ENCODE measurements at regions not wholly inside any gene's neighbourhood (a gene's known extent, or its start where the extent isn't known, plus 50 kb on each side); places are given as distances from the start of the nearest gene placed in this dataset.

GRCh38 chr7:26513948-26514347, 222.3 kb downstream of the SNX10 start:
- TF ChIP-seq CTCF (IDR thresholded peaks at IDR 0.05; ENCODE audit: low read depth, low read length) = no peak
- DNase-seq (ENCODE audit: extremely low read depth, low read depth) = no peak

- DNase-seq (ENCODE audit: extremely low read depth, low read depth) = no peak
- no peak for TF ChIP-seq CTCF (IDR thresholded peaks at IDR 0.05; ENCODE audit: low read depth, low read length)
These were observed 223.0 kb downstream of the SNX10 start for GRCh38 chr7:26514633-26515032.

- TF ChIP-seq CTCF (IDR thresholded peaks at IDR 0.05; ENCODE audit: low read depth, low read length) = no peak
These were observed 223.7 kb downstream of the SNX10 start for GRCh38 chr7:26515314-26515842.

GRCh38 chr7:26520483-26520882, 228.8 kb downstream of the SNX10 start:
- DNase-seq (ENCODE audit: extremely low read depth, low read depth) = no peak
- TF ChIP-seq CTCF (IDR thresholded peaks at IDR 0.05; ENCODE audit: low read depth, low read length) = no peak

More at GRCh38 chr7:26515314-26515842, 223.7 kb downstream of the SNX10 start:
- DNase-seq (ENCODE audit: extremely low read depth, low read depth) = no peak

- no peak for TF ChIP-seq CTCF (IDR thresholded peaks at IDR 0.05; ENCODE audit: low read depth, low read length)
- no peak for DNase-seq (ENCODE audit: extremely low read depth, low read depth)
These were observed 231.0 kb downstream of the SNX10 start for GRCh38 chr7:26522633-26523032.

GRCh38 chr7:26525398-26526264, 234.0 kb downstream of the SNX10 start:
- DNase-seq (ENCODE audit: extremely low read depth, low read depth) = no peak
- TF ChIP-seq CTCF (IDR thresholded peaks at IDR 0.05; ENCODE audit: low read depth, low read length) = no peak

GRCh38 chr7:26526265-26526587, 234.6 kb downstream of the SNX10 start:
- no peak for TF ChIP-seq CTCF (IDR thresholded peaks at IDR 0.05; ENCODE audit: low read depth, low read length)
- DNase-seq (ENCODE audit: extremely low read depth, low read depth) = no peak
